Hematopoietic multipotent progenitor cell treated with erythropoietin and hydrocortisone succinate and interleukin-3 and kit ligand, for 6 days (in vitro differentiated cells): ENCODE measurements at regions not wholly inside any gene's neighbourhood (a gene's known extent, or its start where the extent isn't known, plus 50 kb on each side); places are given as distances from the start of the nearest gene placed in this dataset.

ENCODE experiments used
- DNase-seq: peaks from one replicate; pipeline ENCODE4 v3.0.0-alpha.2; 2015

DNA sequence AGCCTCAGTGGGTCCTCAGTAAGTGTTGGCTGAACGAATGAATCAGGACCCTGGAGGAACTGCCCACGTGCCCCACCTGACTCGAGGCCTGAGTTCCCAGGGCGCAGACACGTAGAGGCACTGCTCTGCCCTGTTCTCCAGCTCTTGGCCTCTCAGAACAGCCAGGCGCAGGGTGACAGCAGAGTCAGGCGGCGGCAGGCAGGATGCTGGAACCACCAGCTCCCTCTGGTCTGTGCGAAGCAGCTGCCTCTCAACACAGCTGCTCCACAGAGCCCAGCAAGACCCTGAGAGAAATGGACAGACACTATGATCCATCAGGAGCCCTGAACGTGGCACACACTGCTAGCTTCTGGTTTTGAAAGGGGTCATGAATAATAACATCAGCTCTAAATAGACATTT lies 53.1 kb upstream of the BCO1 start:
- no peak for DNase-seq

DNA sequence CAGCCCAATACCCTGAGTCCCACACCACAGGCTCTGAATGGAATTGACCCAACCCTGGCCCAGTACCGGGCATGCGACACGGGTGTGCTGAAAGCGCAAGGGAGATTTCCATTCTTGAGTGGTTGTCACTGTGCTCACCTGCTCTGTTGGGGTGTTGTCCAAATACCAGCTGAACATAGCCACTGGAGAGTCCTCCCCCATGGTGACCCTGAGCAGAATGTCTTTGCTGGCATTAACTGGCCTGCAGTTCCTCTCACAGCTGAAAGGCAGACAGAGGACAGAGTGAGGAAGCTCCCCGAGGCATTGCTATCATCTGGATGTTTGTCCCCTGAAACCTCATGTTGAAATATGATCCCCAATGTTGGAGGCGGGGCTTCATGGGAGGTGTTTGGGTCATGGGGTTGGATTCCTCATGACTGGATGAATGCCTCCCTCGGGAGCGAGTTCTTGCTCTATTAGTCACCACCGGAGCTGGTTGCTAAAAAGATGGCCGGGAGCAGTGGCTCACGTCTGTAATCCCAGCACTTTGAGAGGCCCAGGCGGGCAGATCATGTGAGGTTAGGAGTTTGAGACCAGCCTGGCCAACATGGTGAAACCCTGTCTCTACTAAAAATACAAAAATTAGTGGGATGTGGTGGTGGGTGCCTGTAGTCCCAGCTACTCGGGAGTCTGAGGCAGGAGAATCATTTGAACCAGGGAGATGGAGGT lies 57.3 kb upstream of the BCO1 start:
- no peak for DNase-seq

DNA sequence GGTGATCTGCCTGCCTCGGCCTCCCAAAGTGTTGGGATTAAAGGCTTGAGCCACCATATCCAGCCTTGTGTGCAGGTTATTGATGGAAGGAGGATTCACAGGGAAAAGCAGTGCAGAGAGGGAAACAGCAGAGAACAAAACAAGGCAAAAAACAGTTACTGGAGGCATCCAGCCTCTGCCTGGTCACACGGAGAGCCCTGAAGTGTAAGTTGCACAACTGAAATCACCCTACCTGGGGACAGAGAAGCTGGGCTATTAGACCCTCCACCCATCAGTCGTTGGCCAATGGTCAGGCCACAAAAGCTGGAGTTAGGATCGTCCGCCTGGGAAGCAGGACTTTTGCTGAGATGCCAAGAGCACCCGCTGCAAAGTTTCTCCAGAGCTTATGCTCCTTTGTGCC lies 57.9 kb upstream of the BCO1 start:
- DNase-seq: no peak

DNA sequence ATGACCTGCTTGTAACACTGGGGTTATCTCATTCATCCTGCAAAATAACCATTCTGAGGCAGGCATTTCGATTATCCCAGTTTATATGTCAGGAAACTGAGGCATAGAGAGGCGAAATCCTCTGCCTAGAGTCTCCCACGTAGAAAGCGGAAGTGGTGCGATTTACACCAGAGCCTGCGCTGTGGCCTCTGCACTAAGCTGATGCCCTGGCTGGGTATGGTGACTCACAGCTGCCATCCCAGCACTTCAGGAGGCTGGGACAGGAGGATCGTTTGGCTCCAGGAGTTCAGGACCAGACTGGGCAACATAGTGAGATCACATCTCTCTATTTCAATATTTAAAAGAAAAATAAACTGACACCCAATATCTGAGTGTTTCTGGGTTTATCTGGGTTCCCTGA lies 59.3 kb upstream of the BCO1 start:
- DNase-seq: no peak

DNA sequence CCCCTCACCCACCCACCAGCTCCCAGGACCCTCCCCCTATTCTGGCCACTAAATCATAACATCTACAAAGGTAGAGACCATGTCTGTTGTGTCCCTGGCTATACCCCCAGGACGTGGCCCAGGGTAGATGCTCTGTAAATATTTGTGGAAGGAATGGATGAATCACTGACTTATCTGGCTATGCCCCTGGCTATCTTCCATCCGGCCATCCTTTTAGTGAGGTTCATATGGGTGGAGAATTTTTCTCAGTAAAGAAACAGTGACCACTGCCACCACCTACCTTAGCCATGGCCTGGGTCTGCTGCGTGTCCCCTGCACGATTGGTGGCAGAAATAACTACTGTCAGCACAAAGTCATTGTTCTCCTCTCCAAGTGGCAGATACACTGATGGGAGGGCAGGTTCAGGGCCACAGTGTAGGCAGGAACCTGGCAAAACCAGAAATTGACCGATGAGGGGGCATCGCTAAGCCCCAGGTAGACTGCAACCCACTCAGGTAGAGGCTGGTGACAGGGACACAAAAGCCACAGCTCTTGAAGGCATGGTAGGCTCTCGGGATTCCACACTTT lies 63.1 kb upstream of the BCO1 start:
- no peak for DNase-seq

DNA sequence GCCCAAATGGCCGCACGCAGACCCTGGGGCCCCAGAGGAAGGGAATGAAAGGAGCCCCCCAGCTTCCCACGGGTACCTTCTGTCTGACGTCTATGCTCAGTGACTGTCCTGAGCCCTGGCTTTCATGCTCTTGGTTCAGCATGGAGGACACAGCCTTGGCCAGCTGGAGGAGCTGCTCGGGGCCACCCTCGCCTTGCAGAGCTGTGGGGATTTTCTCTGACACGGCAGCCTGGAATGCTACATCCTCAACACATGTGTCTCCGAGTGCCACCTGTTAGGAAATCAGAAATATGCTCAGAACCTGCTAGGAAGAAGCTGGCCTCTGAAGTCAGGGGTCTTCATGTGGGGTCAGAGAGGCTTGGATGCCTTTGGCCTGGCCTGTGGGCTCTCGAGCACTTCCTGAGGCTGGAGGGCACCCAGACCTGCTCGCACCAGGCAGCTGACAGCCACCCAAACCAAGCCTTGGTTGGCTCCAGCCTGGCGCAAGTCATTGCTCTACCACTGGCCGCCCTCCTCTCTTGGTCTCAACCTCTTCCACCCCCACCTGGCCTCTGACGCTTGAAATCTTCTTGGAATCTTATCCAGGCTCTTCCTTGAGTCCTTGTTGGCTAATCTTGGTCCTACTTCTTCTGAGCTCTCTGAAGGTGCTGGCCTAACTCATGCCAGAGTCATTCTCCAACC lies 63.7 kb upstream of the BCO1 start:
- no peak for DNase-seq

DNA sequence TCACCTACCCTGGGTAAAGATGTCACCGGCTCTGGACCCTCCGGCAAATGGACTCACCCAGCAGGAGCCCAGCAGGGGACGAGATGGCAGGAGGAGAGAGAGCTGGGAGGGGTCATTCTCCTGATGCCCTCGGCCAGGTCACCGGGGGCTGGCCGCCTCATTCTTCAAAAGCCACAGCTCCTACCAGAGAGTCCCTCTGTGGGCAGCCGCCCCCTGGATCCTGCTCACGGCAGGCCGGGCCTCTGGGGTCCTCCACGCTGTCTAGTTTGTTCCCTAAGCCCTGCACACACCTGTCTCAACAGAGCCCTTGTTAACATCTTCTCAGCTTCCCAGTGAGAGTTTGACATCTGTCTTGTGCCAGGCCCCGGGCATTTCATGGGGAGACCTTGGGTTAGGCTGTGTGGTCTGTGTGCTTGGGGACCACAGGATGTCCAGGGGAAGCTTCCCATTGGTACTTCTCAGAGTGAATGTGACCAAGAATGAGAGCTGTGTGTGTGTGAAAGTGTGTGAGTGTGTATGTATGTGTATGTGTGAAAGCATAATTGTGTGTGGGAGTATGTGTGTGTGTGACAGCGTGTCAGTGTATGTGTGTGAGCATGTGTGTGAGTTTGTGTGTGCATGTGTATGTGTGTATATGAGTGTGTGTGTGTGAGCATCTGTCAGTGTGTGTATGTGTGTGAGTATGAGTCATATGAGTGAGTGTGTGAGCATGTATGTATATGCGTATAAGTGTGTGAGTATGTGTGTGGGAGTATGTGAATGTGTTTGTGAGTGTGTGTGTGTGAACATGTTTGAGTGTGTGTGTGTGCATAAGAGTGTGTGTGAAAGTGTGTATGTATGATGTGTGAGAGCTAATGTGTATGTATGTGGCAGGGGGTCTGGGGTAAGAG lies 65.5 kb upstream of the BCO1 start:
- DNase-seq: no peak

DNA sequence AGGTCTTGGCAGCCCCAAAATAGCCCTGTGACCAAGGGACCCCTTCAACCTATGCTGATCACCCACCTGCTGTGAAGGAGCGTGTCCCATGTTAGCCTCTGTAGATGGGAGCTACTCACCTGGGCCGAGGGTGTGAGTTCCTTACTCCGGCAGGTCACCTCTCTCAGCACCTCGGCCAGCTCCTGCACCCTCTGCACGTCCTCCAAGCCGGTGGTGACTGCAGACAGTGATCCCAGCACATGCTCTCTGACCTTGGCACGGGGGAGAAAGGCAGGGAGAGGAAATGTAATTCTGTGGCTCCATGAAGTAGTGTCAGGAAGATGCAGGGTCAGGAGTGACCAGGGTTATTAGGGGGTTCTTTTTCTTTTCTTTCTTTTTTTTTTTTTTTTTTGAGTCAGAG lies 67.7 kb upstream of the BCO1 start:
- DNase-seq: no peak

DNA sequence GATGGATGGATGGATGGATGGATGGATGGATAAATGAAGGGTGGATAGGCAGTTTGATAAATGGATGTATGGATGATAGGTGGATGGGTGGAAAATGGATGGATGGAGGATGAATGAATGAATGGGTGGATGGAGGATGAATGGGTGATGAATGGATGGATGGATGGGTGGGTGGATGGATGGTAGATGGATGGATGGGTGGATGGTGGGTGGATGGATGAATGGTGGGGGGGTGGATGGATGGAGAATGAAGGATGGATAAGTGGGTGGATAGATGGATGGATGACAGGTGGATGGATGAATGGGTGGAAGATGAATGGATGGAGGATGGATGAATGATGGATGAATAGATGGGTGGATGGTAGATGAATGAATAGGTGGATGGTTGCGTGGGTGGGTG lies 70.1 kb upstream of the BCO1 start:
- no peak for DNase-seq

DNA sequence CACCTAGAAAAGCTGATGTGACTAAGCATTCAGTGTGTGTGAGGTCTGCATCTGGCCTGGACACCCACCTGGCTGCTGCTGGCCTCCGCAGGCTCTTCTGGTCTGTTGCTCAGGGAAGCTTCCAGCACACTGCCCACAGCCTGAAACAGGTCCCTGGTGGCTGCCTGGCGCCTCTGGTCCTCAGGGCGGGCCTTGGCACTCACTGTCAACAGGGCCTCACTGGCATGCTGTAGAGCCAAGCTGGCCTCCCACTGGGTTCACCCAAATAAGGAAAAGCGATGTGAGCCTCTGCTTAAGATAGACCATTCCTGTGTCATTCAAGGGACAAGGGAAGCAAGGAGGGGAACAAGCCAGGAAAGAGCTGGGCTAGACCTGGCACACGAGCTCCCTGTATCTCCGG lies 70.6 kb upstream of the BCO1 start:
- DNase-seq: no peak

DNA sequence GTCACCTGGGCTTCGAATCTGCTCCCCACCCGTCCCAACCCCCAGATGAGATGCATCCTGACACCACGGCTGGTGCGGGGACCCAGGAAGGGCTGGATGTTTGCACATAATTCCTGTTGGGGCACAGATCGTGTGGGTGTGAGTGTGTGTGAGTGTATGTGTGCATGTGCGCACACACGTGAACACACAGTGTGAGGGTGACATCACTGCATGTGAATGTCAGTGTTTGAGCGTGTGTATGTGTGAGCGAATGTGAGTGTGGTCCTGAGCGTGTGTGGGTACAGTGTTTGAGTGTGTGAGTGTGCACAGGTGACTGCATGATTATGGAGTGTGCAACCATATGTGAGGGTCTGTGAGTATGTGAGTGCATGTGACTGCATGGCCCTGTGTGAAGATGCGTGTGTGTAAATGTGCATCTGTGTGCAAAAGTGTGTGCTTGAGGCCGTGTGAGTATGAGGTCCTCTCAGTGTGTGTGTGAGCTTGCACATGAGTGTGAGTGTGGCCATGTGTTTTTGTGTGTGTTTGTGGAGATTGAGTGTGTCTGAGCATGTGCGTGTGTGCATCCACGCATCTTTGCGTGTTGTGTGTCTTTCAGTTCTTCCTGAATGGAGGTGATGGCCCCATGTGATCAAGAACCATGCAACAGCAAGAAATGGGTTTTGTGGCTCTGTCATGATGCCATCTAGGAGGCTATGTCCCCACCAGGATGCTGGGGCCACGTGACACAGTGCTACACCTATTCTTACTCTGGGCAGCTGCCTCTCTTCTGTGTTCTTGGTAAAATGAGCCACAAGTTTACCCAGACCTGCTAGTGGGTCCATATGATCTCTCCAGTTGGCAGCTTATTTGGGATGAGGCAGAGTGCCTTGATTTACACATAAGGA lies 70.5 kb upstream of the GCSH start:
- DNase-seq: no peak

DNA sequence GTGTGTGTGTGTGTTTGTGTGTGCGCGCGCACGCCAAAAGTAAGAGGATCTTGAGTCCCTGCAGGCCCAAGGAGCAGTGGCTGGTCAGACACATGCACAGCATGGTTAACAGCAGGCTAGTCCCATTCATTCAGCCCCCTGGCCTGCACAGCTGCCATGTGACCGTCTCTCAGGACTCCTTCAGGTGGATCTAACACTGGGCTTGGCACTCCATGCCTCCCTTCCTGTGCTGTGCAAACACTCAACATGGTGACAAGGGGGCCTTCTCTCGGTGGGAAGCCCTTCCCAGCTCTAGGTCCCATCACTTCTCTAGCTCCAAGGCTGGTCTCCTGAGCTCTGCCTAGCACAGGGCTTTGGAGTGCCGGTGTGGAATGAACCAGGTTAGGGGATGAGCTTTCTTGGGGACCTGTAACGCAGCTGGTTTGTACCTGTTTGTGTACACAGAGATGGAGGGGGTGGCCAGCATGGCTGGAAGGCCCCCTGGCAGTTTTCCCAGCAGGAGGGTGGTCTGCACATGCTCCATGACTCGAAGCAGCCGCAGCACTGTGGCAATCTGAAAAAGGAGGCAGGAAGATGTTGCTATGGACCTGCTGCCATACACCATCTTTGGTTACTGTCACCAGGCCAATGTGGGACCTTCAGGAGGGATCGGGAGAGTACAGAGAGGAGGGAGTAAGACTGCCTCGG lies 69.4 kb upstream of the GCSH start:
- DNase-seq: no peak

DNA sequence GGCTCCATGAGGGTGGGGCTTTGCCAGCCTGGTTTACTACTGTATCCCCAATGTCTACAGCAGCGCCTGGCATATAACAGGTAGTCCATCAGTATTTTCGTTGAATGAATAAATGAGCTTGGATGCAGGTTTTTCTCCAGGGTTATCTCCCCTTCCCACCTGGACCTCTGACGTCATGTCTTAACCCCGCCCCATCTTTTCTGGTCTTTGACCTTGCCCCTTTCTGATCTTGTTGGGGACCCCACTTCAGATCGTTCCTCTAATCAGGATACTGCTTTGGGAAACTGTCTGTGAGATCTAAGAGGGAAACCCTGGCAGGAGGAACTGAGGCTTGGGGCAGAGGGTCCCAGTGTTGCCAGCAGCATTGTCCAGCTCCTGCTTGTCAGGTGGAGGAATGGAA lies 68.8 kb upstream of the GCSH start:
- no peak for DNase-seq

DNA sequence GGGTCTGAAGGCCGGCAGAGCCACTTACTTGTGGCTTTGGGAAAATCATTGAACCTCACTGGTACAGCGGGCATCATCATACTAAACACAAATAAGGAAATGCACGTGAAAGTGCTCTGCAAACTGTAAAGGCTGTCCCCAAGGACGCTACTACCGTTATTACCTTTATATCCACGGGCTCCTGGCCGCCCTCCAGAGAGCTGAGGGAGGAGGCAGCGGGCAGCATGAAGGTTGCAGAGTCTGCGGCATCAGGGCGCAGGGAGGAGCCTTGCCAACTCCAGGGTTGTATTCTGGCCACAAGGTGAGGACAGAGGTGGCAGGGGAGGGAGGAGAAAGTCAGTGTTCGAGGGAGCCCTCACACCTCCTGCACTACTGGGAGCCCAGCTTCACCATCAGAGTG lies 68.3 kb upstream of the GCSH start:
- no peak for DNase-seq

DNA sequence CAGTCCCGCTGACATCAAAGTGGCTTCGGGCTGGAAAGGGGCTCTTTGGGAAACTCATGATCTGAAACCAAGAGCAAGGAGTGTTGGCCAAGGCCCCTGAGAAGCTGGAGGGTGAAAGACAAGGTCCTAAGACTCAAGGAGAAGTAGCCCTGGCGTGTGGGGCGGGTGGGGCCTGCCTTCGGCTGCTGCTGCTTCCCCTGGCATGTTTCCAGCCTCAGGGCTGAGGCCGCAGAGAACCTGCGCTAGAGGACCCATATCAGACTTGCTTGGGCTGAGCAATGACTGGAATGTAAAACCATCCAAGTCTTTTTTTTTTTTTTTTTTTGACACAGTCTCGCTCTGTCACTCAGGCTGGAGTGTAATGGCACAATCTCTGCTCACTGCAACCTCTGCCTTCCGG lies 67.5 kb upstream of the GCSH start:
- peak; percentile 11 for DNase-seq

DNA sequence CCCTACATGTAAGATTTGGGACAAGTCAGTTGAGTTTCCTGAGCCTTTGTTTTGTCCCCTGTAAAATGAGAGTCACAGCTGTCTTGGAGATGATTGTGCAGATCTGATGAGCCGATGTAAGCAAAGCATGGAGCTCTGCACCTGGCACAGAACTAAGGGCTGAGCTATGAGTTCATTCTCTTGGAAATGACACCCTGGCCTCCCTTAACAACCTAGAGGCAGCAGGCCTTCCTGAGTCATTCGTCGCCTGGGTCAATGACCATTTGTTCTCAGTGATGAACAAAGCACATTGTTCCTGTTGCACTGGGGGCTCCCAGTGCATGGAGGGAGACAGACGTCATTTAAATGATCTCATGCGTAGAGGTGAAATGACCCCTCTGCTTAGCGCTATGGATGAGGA lies 62.8 kb upstream of the GCSH start:
- no peak for DNase-seq

DNA sequence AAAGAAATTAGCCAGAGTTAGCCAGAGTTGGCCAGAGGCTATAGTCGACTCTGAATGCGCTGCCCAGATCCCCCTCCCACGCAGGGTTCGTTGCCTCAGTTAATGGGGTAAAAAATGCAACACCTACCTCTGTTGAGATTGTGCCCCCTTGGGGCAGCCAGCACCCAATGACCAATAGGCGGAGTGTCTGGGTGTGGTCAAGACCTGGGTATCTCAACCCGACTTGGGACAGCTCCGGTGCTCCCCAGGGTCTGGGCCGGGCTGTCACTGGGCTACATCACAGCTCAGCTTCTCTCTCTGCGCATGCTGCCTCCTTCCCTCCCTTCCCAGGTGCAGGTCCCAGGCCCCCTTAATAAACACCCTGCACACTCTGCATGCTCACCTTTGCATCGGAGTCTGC lies 59.6 kb upstream of the GCSH start:
- no peak for DNase-seq

DNA sequence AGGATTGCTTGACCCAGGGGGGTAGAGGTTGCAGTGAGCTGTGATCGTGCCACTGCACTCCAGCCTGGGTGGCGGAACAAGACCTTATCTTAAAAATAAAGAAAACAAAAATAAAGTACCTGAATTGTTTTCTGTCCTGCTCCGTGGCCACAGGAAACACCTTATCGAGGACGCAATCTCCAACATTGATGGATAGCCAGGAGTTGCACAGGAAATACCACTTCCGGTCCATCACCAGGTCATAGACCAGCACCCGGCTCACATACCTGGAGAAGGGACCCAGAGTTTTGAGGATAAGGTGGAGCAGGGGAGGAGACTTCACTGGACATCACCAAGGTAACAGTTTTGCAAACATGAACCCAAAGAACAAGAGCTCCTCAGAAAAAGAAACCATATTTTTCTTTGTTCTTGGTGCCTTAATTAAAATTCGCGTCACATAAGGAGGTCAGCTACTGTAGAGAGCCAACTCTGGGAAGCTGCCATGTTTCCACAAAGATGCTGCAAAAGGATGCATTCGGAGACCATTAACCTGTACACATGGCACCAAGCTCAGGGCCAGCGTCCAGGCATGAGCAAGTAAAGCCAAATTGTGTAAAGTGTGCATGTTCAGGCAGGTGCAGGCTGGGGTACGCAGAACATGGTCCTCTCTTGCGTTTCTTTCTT lies 55.6 kb upstream of the GCSH start:
- DNase-seq: no peak

DNA sequence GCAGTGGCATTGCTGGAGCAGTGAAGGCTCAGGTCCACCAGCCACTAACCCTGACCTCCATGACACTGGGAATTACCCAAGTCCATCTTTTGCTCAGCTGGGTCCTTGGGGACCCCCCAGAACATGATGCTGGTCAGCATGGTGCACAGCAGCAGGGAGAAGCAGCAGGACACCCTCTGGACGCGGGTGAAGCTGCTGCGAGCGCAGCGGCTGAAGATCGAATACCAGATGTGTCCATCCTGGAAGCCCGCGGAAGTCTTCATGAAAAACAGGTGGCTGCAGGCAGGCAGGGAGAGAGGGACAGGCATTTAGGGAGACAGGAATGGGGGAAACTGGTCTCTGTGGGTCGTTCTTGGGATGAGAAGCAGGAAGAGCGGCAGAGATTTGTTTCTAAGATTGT lies 53.4 kb upstream of the GCSH start:
- no peak for DNase-seq

DNA sequence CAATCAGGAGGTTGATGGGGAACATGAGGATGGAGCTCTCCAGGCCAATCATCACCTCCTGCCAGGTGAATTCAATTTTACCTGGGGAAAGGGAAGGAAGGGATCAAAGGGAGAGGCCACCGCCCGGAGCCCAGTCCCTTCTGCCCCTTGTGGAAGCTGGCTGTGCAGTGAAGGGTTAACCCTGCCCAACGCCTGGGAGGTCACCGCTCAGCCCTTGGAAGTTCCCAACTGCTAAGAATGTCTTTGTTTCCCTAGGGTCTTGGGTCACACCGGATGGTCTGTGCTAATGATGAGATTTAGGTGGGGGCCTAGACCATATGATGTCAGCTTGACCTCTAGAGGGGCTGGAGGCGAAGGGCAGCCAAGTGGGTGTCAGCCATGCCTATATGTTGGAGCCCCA lies 52.1 kb upstream of the GCSH start:
- no peak for DNase-seq
